DND-41 (cell line): ENCODE measurements at regions not wholly inside any gene's neighbourhood (a gene's known extent, or its start where the extent isn't known, plus 50 kb on each side); places are given as distances from the start of the nearest gene placed in this dataset.
"Not testable (repeated sequence)": the region's sequence is repeated elsewhere in the genome, so short reads cannot be mapped to it uniquely, and the experiment has no call there.

Source experiments
- ATAC-seq: fragments of 200-7000 bp; cut with Tn5 transposase; 3 replicates; pipeline ENCODE4 v1.9.1; 2021; ENCODE audit warnings: low read depth; ENCODE audit not compliant: insufficient read depth
- DNase-seq: peaks from one replicate; pipeline ENCODE4 v3.0.0-alpha.2; 2020
- H2AFZ ChIP-seq: 2 replicates; pipeline ENCODE4 v1.6.0; 2012; ENCODE audit warnings: low read depth, low read length
- H3K27ac ChIP-seq: 2 replicates; pipeline ENCODE4 v1.5.1; 2012; ENCODE audit warnings: low read length, inconsistent platforms
- H3K27me3 ChIP-seq: fragments of 200-600 bp; sonication (generic); 2 replicates; pipeline ENCODE4 v1.6.0; 2012; ENCODE audit warnings: low read length, mild to moderate bottlenecking, inconsistent platforms; ENCODE audit not compliant: insufficient read depth, poor library complexity
- H3K36me3 ChIP-seq: 2 replicates; pipeline ENCODE4 v1.5.1; 2012; ENCODE audit warnings: low read length, inconsistent platforms; ENCODE audit not compliant: insufficient read depth
- H3K4me1 ChIP-seq: 2 replicates; pipeline ENCODE4 v1.5.1; 2012; ENCODE audit warnings: mild to moderate bottlenecking, low read length; ENCODE audit not compliant: insufficient read depth
- H3K4me2 ChIP-seq: 2 replicates; pipeline ENCODE4 v1.6.0; 2012; ENCODE audit warnings: mild to moderate bottlenecking, moderate library complexity, low read length, inconsistent platforms; ENCODE audit not compliant: insufficient read depth
- H3K4me3 ChIP-seq, 2 experiments: fragments of 200-600 bp in 1 of 2; shearing (Covaris generic) in 1 of 2; 2 replicates each; pipeline ENCODE4 v1.5.1; 2012 to 2016; ENCODE audit warnings: inconsistent platforms in 2 of 2, low read length in 2 of 2, mild to moderate bottlenecking in 2 of 2, low read depth in 1 of 2, moderate library complexity in 1 of 2
- H3K79me2 ChIP-seq: 2 replicates; pipeline ENCODE4 v1.6.0; 2012; ENCODE audit warnings: low read length, inconsistent platforms; ENCODE audit not compliant: insufficient read depth
- H3K9ac ChIP-seq: 2 replicates; pipeline ENCODE4 v1.6.0; 2012; ENCODE audit warnings: low read depth, mild to moderate bottlenecking, inconsistent platforms, low read length, moderate library complexity
- H3K9me3 ChIP-seq: 2 replicates; pipeline ENCODE4 v1.5.1; 2012; ENCODE audit warnings: low read length, moderate library complexity, mild to moderate bottlenecking, inconsistent platforms; ENCODE audit not compliant: insufficient read depth, severe bottlenecking
- H4K20me1 ChIP-seq: 2 replicates; pipeline ENCODE4 v1.6.0; 2012; ENCODE audit warnings: low read length; ENCODE audit not compliant: insufficient read depth
- EZH2 ChIP-seq: IDR thresholded peaks from 3 replicates; pipeline ENCODE4 v1.6.1; 2012; ENCODE audit warnings: borderline replicate concordance, low read depth, mild to moderate bottlenecking, moderate library complexity, low read length, inconsistent platforms; ENCODE audit not compliant: severe bottlenecking
- TF ChIP-seq, protein P1 (sequence below): IDR thresholded peaks from 2 replicates; pipeline ENCODE4 v1.5.1; 2012; ENCODE audit warnings: borderline replicate concordance, low read length, moderate library complexity, mild to moderate bottlenecking; ENCODE audit not compliant: poor library complexity, severe bottlenecking; ENCODE audit errors: extremely low read depth

DNA sequence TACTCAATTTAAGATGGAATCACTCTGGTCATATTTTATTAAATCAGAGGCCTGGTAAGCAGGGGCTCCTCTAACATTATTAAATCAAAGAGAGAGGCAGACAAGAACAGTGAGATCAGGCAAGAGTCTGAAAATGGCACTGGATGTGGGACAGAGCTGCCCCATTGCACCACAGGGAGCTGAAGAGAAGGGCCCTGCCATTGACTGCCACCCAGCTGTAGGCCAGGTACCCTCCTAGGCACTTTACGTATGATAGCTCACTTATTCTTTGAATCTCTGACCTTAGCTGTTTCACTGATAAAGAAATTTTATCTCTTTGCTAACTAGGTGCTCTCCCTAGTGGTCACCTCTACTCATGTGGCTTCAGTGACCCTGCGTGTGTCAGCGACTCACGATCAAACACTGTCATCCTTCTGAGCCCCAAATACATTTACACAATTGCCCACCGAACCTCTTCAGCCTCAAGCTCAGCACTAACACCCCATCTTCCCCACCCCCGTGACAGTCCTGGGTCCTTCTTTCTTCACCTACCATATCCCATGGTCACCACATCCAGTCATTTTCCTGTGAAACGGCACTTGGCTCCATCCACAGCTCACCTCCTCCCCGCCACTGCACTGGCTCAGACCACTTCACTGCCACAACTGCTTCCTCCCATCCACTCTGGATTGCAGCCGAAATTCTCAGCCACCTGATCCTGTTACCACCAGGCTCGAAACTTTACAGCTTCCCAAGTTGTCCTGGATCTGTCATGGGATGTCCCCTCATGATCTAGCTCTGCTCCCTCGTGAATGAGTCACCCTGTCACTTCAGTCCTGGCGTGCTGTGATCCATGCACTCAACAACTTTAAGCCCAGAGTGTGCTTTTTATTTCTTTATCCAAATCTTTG is 97.3 kb upstream of the SYT6 start:
- ATAC-seq (no peak), DNase-seq (no peak)
- no peak overlapping the region for H2AFZ ChIP-seq
- H4K20me1 ChIP-seq, result no peaks in the 10 kb centered on the region
- H3K9ac ChIP-seq, result no peak overlapping the region
- no peaks in the 10 kb centered on the region for H3K79me2 ChIP-seq
- H3K27ac ChIP-seq, result no peak overlapping the region
- H3K27me3 ChIP-seq, result no peaks in the 10 kb centered on the region
- no peak overlapping the region for H3K4me2 ChIP-seq
- no peak overlapping the region for H3K4me3 ChIP-seq
- no peaks in the 10 kb centered on the region for H3K4me1 ChIP-seq
- no peaks in the 10 kb centered on the region for H3K36me3 ChIP-seq
- TF ChIP-seq, protein P1, sequence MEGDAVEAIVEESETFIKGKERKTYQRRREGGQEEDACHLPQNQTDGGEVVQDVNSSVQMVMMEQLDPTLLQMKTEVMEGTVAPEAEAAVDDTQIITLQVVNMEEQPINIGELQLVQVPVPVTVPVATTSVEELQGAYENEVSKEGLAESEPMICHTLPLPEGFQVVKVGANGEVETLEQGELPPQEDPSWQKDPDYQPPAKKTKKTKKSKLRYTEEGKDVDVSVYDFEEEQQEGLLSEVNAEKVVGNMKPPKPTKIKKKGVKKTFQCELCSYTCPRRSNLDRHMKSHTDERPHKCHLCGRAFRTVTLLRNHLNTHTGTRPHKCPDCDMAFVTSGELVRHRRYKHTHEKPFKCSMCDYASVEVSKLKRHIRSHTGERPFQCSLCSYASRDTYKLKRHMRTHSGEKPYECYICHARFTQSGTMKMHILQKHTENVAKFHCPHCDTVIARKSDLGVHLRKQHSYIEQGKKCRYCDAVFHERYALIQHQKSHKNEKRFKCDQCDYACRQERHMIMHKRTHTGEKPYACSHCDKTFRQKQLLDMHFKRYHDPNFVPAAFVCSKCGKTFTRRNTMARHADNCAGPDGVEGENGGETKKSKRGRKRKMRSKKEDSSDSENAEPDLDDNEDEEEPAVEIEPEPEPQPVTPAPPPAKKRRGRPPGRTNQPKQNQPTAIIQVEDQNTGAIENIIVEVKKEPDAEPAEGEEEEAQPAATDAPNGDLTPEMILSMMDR, result no peak
- no peak for TF ChIP-seq EZH2
- H3K9me3 ChIP-seq, result peaks cover 4% of the 10 kb centered on the region

DNA sequence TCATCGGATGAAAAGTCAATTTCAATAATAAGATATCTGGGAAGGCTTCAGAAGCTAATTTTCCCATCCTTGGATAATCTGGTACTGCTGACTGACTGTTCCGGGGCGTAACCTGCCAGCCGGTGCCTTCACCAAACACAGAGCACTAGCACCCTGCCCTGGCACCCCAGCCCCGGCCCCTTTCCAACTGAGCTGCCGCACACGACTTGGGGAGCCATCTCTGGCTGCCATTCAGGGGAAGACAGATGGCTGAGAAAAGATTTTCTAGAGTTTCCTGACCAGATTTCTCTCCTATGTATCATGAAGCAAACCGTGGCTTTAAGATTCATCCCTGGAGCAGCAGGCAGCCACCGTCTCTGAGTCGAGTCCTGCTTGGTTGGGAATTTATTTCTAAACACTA is 96.0 kb upstream of the SYT6 start:
- Histone ChIP-seq H2AFZ (no peak overlapping the region), H3K27me3 (no peaks in the 10 kb centered on the region), H3K36me3 (no peaks in the 10 kb centered on the region), H4K20me1 (no peaks in the 10 kb centered on the region), H3K9me3 (peaks cover 3% of the 10 kb centered on the region), H3K27ac (no peak overlapping the region), H3K79me2 (no peaks in the 10 kb centered on the region), H3K9ac (no peak overlapping the region), H3K4me1 (no peaks in the 10 kb centered on the region), H3K4me2 (no peak overlapping the region), H3K4me3 (no peak overlapping the region)
- ATAC-seq (no peak), DNase-seq (no peak)
- TF ChIP-seq, protein P1, result no peak
- no peak for TF ChIP-seq EZH2

DNA sequence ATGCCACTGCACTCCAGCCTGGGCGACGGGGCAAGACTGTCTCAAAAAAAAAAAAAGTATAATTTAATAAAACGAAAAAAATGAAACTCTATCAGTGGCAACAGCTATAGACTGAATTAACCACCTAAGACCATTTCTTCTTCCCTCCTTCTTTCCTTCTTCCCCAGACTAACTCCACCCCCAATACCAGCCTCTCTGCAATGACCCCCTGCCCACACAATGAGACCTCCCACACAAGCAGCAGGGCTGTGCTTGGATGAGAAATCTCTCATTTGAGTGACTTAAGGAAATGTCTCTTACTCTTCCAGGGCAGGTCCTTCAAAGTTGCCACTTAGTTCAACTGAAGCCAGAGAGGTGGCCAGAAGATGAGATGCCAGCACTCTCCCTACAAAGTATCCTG is 94.5 kb upstream of the SYT6 start:
- TF ChIP-seq, protein P1, result no peak
- TF ChIP-seq EZH2, result no peak
- ATAC-seq (no peak), DNase-seq (no peak)
- Histone ChIP-seq H3K4me2 (no peak overlapping the region), H4K20me1 (no peaks in the 10 kb centered on the region), H3K79me2 (no peaks in the 10 kb centered on the region), H3K27ac (no peak overlapping the region), H3K9me3 (no peaks in the 10 kb centered on the region), H3K27me3 (no peaks in the 10 kb centered on the region), H3K4me3 (no peak overlapping the region), H2AFZ (no peak overlapping the region), H3K9ac (no peak overlapping the region), H3K4me1 (no peaks in the 10 kb centered on the region), H3K36me3 (no peaks in the 10 kb centered on the region)

DNA sequence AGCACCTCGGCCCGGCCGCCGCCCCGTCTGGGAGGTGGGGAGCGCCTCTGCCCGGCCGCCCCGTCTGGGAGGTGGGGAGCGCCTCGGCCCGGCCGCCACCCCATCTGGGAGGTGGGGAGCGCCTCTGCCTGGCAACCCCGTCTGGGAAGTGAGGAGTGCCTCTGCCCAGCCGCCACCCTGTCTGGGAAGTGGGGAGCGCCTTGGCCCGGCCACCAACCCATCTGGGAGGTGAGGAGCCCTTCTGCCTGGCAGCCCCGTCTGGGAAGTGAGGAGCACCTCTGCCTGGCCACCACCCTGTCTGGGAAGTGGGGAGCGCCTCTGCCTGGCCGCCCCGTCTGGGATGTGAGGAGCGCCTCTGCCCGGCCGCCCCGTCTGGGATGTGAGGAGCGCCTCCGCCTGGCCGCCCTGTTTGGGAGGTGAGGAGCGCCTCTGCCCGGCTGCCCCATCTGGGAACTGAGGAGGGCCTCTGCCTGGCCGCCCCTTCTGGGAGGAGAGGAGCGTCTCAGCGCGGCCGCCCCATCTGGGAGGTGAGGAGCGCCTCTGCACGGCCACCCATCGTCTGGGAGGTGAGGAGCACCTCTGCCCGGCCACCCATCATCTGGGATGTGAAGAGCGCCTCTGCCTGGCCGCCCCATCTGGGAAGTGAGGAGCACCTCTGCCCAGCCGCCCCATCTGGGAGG is 89.0 kb upstream of the SYT6 start:
- H3K79me2 ChIP-seq, ATAC-seq, H4K20me1 ChIP-seq, DNase-seq, H2AFZ ChIP-seq, H3K27me3 ChIP-seq, H3K4me1 ChIP-seq, H3K4me2 ChIP-seq, H3K27ac ChIP-seq, H3K9ac ChIP-seq, H3K4me3 ChIP-seq, H3K9me3 ChIP-seq, H3K36me3 ChIP-seq: not testable (repeated sequence)
